Esophagus muscularis mucosa (tissue), 3 donors: ENCODE measurements at regions not wholly inside any gene's neighbourhood (a gene's known extent, or its start where the extent isn't known, plus 50 kb on each side); places are given as distances from the start of the nearest gene placed in this dataset.

ENCODE experiments used
- CTCF ChIP-seq, 3 experiments: fragments of 200-600 bp in 2 of 3; fragments of 450-650 bp in 1 of 3; sonication (generic) in 2 of 3; IDR thresholded peaks; one replicate each; pipeline ENCODE4 v1.5.1; 2017 to 2019; ENCODE audit warnings: antibody characterized with exemption in 3 of 3, mild to moderate bottlenecking in 2 of 3, moderate library complexity in 1 of 3
- EP300 ChIP-seq: sonication (generic); formaldehyde crosslinking; IDR thresholded peaks from one replicate; pipeline ENCODE4 v1.6.1; 2017; ENCODE audit warnings: antibody characterized with exemption

GRCh38 chr2:12211326-12212175, 465.1 kb downstream of the LPIN1 start:
- no peak for TF ChIP-seq CTCF (IDR thresholded peaks at IDR 0.05)
- TF ChIP-seq EP300: no peak
